ENCODE measurements at regions not wholly inside any gene's neighbourhood (a gene's known extent, or its start where the extent isn't known, plus 50 kb on each side); places are given as distances from the start of the nearest gene placed in this dataset.

DNA sequence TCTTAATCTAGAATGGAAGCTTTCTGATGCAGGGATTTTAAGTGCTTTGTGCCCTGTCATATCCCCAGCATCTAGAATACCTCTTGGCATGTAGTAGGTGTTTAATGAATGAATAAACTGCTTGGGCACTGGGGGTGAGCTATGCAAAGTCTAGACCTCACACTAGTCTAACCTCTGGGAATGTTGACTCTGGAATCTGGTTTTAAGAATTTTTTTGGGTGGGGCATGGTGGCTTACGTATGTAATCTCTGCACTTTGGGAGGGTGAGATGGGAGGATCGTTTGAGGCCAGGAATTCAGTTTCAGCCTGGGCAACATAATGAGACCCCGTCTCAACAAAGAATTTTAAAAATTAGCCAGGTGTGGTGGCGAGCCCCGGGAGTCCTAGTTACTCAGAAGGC lies 146.3 kb upstream of the RGMA start:
- TF ChIP-seq EZH2 (IDR thresholded peaks at IDR 0.05), result no peak
- TF ChIP-seq POLR2AphosphoS5 (IDR thresholded peaks at IDR 0.05; ENCODE audit: borderline replicate concordance, low read depth, low read length), result no peak

Data from SK-N-MC (cell line).